ENCODE measurements at regions not wholly inside any gene's neighbourhood (a gene's known extent, or its start where the extent isn't known, plus 50 kb on each side); places are given as distances from the start of the nearest gene placed in this dataset.

DNA sequence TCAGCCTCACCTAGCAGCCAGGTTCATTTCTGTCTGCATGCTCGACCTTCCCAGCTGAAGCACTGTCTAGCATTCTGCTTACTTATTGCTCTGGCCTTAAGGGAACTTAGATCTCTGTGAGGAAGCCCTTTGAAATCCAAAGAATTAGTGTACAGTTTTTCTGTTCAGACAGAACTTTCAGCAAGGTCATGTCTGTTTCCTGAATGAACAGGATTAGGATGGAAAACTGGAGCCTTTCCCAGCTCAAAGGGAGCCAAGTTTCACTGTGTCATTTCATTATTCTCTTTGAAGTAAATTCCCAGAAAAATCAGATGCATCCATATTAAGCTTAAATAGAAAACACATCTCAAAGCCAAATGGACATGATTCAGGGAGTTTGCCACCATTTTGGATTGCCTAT is 457.3 kb upstream of the KCNMB2 start:
- ChIA-PET CTCF (no interaction called here), POLR2A (ENCODE audit: unreplicated experiment) (no interaction called here)
- Histone ChIP-seq H3K4me3 (no peak overlapping the region), H3K79me2 (ENCODE audit: low read depth) (no peaks in the 10 kb centered on the region), H4K20me1 (ENCODE audit: insufficient read depth) (no peaks in the 10 kb centered on the region), H3K4me2 (no peak overlapping the region), H3K27ac (no peak overlapping the region), H3K9me3 (ENCODE audit: insufficient read depth, low read depth) (no peaks in the 10 kb centered on the region), H2AFZ (no peak overlapping the region), H3K4me1 (replicated peaks; ENCODE audit: insufficient read depth) (peaks cover 8% of the 10 kb centered on the region), H3K36me3 (ENCODE audit: low read depth) (0 out of 2 replicates have a peak, but pooled peaks cover 3% of the 10 kb centered on the region), H3K27me3 (ENCODE audit: insufficient read depth, low read depth) (no peaks in the 10 kb centered on the region), H3F3A (ENCODE audit: insufficient read depth, low read depth) (no peaks in the 10 kb centered on the region), H3K9me2 (ENCODE audit: insufficient read depth) (no peaks in the 10 kb centered on the region)
- BruUV-seq (replicated peaks): no TSS peak
- no peak for DNase-seq
- intact Hi-C loops (cut with micrococcal nuclease; ENCODE audit: unreplicated experiment): no loop called here
- TF ChIP-seq EZH2 (IDR thresholded peaks at IDR 0.05; ENCODE audit: low read depth): no peak
- TF ChIP-seq, protein P1, sequence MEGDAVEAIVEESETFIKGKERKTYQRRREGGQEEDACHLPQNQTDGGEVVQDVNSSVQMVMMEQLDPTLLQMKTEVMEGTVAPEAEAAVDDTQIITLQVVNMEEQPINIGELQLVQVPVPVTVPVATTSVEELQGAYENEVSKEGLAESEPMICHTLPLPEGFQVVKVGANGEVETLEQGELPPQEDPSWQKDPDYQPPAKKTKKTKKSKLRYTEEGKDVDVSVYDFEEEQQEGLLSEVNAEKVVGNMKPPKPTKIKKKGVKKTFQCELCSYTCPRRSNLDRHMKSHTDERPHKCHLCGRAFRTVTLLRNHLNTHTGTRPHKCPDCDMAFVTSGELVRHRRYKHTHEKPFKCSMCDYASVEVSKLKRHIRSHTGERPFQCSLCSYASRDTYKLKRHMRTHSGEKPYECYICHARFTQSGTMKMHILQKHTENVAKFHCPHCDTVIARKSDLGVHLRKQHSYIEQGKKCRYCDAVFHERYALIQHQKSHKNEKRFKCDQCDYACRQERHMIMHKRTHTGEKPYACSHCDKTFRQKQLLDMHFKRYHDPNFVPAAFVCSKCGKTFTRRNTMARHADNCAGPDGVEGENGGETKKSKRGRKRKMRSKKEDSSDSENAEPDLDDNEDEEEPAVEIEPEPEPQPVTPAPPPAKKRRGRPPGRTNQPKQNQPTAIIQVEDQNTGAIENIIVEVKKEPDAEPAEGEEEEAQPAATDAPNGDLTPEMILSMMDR (conservative IDR thresholded peaks at IDR 0.05): no peak

DNA sequence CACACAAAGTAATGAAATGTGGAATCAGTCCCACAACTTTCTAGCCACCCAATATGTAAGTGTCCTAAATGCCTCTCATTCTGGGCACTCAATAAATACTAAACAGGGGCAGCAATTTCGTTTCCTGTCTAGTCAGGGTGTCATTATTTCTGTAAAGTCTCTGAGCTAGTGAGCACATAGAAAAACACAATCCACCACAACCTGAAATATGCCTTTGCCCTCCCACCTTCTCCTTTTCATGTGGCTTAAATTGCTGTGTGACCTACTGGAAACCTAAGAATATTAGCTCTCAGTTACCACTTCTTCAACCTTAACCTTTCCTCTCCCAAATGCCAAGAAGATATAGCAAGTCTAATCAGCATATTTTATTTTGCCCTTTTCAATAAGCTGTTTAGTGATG is 456.3 kb upstream of the KCNMB2 start:
- POLR2A ChIA-PET (ENCODE audit: unreplicated experiment): no interaction called here

DNA sequence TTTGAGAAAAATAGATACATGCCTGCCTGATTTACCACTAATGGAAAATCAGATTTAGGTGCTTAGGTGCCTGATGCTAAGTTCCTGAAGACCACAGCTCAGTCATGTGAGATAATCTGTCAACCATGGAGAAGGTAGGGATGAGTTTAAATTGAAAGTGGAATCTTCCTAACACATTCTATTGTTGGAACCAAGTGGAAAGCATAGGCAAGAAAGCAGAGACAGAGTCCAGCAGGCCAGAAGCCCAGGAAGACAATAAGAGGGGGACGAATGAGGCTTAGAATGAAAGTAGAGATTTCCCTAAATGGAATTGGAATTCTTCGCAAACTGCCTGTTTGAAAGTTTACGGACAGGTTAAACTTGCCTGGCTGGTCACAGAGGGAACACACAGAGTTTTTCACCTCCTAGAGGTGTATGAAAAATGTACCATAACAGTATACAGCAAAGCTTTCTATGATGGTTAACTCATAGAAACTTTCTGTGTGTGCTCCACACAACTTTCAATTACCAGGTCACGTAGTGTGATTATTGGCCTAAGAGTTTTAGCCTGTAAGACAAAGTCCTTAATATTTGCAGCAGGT is 453.8 kb upstream of the KCNMB2 start:
- H3K9me3 ChIP-seq (ENCODE audit: insufficient read depth, low read depth): no peaks in the 10 kb centered on the region
- H3K4me3 ChIP-seq: no peak overlapping the region
- H2AFZ ChIP-seq: no peak overlapping the region
- intact Hi-C loops (cut with micrococcal nuclease; ENCODE audit: unreplicated experiment): loop anchor here (5.0 kb wide), 1 partner anchor 305 kb away; no protein-coding TSS in a partner anchor
- H3K9me2 ChIP-seq (ENCODE audit: insufficient read depth): no peaks in the 10 kb centered on the region
- H3K79me2 ChIP-seq (ENCODE audit: low read depth): no peaks in the 10 kb centered on the region
- peaks cover 8% of the 10 kb centered on the region for H3K4me1 ChIP-seq (replicated peaks; ENCODE audit: insufficient read depth)
- ChIA-PET CTCF (no interaction called here), POLR2A (ENCODE audit: unreplicated experiment) (no interaction called here)
- DNase-seq: no peak
- no peaks in the 10 kb centered on the region for H3K27me3 ChIP-seq (ENCODE audit: insufficient read depth, low read depth)
- BruUV-seq (replicated peaks): no TSS peak
- H3K4me2 ChIP-seq: 0 out of 2 replicates have a peak overlapping the region, but pooled peaks have one; percentile 11
- TF ChIP-seq EZH2 (IDR thresholded peaks at IDR 0.05; ENCODE audit: low read depth): no peak
- TF ChIP-seq, protein P1 (conservative IDR thresholded peaks at IDR 0.05): no peak
- H4K20me1 ChIP-seq (ENCODE audit: insufficient read depth): no peaks in the 10 kb centered on the region
- 0 out of 2 replicates have a peak, but pooled peaks cover 3% of the 10 kb centered on the region for H3K36me3 ChIP-seq (ENCODE audit: low read depth)
- no peak overlapping the region for H3K27ac ChIP-seq
- no peaks in the 10 kb centered on the region for H3F3A ChIP-seq (ENCODE audit: insufficient read depth, low read depth)

More for the DNA sequence above, 456.3 kb upstream of the KCNMB2 start:
- peaks cover 8% of the 10 kb centered on the region for H3K4me1 ChIP-seq (replicated peaks; ENCODE audit: insufficient read depth)
- H3K9me2 ChIP-seq (ENCODE audit: insufficient read depth): no peaks in the 10 kb centered on the region
- no peak overlapping the region for H3K4me2 ChIP-seq
- H3F3A ChIP-seq (ENCODE audit: insufficient read depth, low read depth): no peaks in the 10 kb centered on the region
- TF ChIP-seq EZH2 (IDR thresholded peaks at IDR 0.05; ENCODE audit: low read depth): no peak
- TF ChIP-seq, protein P1 (conservative IDR thresholded peaks at IDR 0.05): no peak
- no TSS peak for BruUV-seq (replicated peaks)
- H3K9me3 ChIP-seq (ENCODE audit: insufficient read depth, low read depth): no peaks in the 10 kb centered on the region
- H3K79me2 ChIP-seq (ENCODE audit: low read depth): no peaks in the 10 kb centered on the region
- no peaks in the 10 kb centered on the region for H4K20me1 ChIP-seq (ENCODE audit: insufficient read depth)
- DNase-seq: no peak
- no peak overlapping the region for H3K27ac ChIP-seq
- no peak overlapping the region for H2AFZ ChIP-seq
- H3K36me3 ChIP-seq (ENCODE audit: low read depth): 0 out of 2 replicates have a peak, but pooled peaks cover 3% of the 10 kb centered on the region
- H3K27me3 ChIP-seq (ENCODE audit: insufficient read depth, low read depth): no peaks in the 10 kb centered on the region
- CTCF ChIA-PET: no interaction called here
- intact Hi-C loops (cut with micrococcal nuclease; ENCODE audit: unreplicated experiment): loop anchor here (5.0 kb wide), 1 partner anchor 303 kb away; no protein-coding TSS in a partner anchor
- no peak overlapping the region for H3K4me3 ChIP-seq

Measured in PC-9 (cell line).